K562 (cell line): ENCODE measurements at regions not wholly inside any gene's neighbourhood (a gene's known extent, or its start where the extent isn't known, plus 50 kb on each side); places are given as distances from the start of the nearest gene placed in this dataset.

ENCODE experiments used
- BRCA1 ChIP-seq, 2 experiments: fragments of 450-650 bp in 1 of 2; sonication (generic) in 1 of 2; formaldehyde crosslinking in 1 of 2; IDR thresholded peaks; 2 replicates each; pipeline versions ENCODE4 v1.5.0 to v1.6.1; 2017 to 2020; ENCODE audit warnings: mild to moderate bottlenecking in 1 of 2, missing genetic modification reagents in 1 of 2
- MEF2D ChIP-seq: conservative IDR thresholded peaks from 2 replicates; pipeline ENCODE4 v1.6.1; 2016; ENCODE audit warnings: low read depth, missing genetic modification characterization, missing compliant biosample characterization
- PATZ1 ChIP-seq: fragments of 250-450 bp; sonication (Bioruptor Pico); IDR thresholded peaks from 2 replicates; pipeline ENCODE4 v1.5.0; 2020; ENCODE audit warnings: mild to moderate bottlenecking, borderline replicate concordance
- TBP ChIP-seq: optimal IDR thresholded peaks from 2 replicates; pipeline ENCODE3; 2011; ENCODE audit warnings: low read depth, low read length, improper control_type of control experiment
- THAP12 ChIP-seq: fragments of 250-450 bp; sonication (Bioruptor Pico); IDR thresholded peaks from 2 replicates; pipeline ENCODE4 v1.9.0; 2021; ENCODE audit warnings: mild to moderate bottlenecking, inconsistent platforms
- ZC3H4 ChIP-seq: sonication (generic); formaldehyde crosslinking; IDR thresholded peaks from 2 replicates; pipeline ENCODE4 v1.9.0; 2021; ENCODE audit warnings: missing genetic modification reagents, borderline replicate concordance
- ZNF133 ChIP-seq: fragments of 250-450 bp; sonication (Bioruptor Pico); IDR thresholded peaks from 2 replicates; pipeline ENCODE4 v1.4.0; 2020; ENCODE audit warnings: mild to moderate bottlenecking
- ZNF140 ChIP-seq: fragments of 250-450 bp; sonication (Bioruptor Pico); IDR thresholded peaks from 2 replicates; pipeline ENCODE4 v1.8.0; 2021; ENCODE audit warnings: moderate library complexity, mild to moderate bottlenecking, inconsistent platforms
- ZNF511 ChIP-seq: sonication (generic); formaldehyde crosslinking; IDR thresholded peaks from 2 replicates; pipeline ENCODE4 v1.8.0; 2022; ENCODE audit warnings: mild to moderate bottlenecking, missing genetic modification reagents
- ZNF592 ChIP-seq: fragments of 450-650 bp; IDR thresholded peaks from 2 replicates; pipeline ENCODE4 v1.6.1; 2017; ENCODE audit warnings: antibody characterized with exemption, mild to moderate bottlenecking
- TF ChIP-seq, protein P1 (sequence below): fragments of 450-650 bp; IDR thresholded peaks from 2 replicates; pipeline ENCODE4 v1.6.1; 2017; ENCODE audit warnings: antibody characterized with exemption

DNA sequence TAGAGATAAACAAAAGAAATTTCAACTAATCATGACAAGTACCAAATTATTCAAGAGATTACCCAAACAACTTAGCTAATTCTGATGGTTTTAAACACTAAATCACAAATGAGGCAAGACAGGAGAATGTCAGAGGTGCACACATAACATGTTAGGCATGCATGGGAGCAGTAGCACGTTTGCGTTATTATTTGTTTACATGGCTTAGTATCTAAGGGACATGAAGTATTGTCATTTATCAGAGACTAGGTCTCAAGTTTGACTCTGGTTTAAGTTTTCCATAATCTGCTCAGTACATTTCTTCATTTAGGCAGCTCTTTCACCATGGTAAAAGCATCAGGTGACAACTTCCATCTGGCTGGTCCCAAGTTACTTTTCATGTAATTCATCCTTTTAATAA, 244.1 kb upstream of the TNC start (continued):
- TF ChIP-seq, protein P1, sequence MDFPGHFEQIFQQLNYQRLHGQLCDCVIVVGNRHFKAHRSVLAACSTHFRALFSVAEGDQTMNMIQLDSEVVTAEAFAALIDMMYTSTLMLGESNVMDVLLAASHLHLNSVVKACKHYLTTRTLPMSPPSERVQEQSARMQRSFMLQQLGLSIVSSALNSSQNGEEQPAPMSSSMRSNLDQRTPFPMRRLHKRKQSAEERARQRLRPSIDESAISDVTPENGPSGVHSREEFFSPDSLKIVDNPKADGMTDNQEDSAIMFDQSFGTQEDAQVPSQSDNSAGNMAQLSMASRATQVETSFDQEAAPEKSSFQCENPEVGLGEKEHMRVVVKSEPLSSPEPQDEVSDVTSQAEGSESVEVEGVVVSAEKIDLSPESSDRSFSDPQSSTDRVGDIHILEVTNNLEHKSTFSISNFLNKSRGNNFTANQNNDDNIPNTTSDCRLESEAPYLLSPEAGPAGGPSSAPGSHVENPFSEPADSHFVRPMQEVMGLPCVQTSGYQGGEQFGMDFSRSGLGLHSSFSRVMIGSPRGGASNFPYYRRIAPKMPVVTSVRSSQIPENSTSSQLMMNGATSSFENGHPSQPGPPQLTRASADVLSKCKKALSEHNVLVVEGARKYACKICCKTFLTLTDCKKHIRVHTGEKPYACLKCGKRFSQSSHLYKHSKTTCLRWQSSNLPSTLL, result no peak
- TF ChIP-seq ZNF592 (no peak), ZNF140 (CRISPR knock-in tag) (no peak), BRCA1 (IDR thresholded peaks at IDR 0.05) (no peak), BRCA1 (CRISPR knock-in tag; IDR thresholded peaks at IDR 0.05) (no peak), MEF2D (tag) (no peak), ZNF133 (CRISPR knock-in tag) (no peak), THAP12 (no peak), TBP (no peak), PATZ1 (CRISPR knock-in tag) (no peak), ZNF511 (CRISPR knock-in tag) (no peak), ZC3H4 (CRISPR knock-in tag) (no peak)
